Heart right ventricle (tissue), 16 donors: ENCODE measurements at regions not wholly inside any gene's neighbourhood (a gene's known extent, or its start where the extent isn't known, plus 50 kb on each side); places are given as distances from the start of the nearest gene placed in this dataset.
"Not testable (repeated sequence)": the region's sequence is repeated elsewhere in the genome, so short reads cannot be mapped to it uniquely, and the experiment has no call there.

Experiments
- ATAC-seq, 8 donors: fragments of 200-7000 bp; cut with Tn5 transposase; one replicate each; pipeline ENCODE4 v1.9.1; 2020; ENCODE audit warnings: mild to moderate bottlenecking in 8 of 8, moderate library complexity in 8 of 8, moderate number of reproducible peaks in 1 of 8
- DNase-seq, 2 donors: peaks; one replicate each; pipeline ENCODE4 v3.0.0-alpha.2; 2020
- H3K27ac ChIP-seq, 10 donors: fragments of 200-600 bp; sonication (generic) in 2 of 10; one replicate each; pipeline versions ENCODE4 v1.5.0 to v1.8.0; 2020 to 2022; ENCODE audit warnings: mild to moderate bottlenecking in 3 of 10
- H3K27me3 ChIP-seq, 7 donors: fragments of 200-600 bp; one replicate each; pipeline ENCODE4 v1.8.0; 2021 to 2022; ENCODE audit warnings: mild to moderate bottlenecking in 2 of 7
- H3K36me3 ChIP-seq, 9 donors: fragments of 200-600 bp; sonication (generic) in 1 of 9; one replicate each; pipeline versions ENCODE4 v1.5.0 to v1.8.0; 2020 to 2022; ENCODE audit warnings: mild to moderate bottlenecking in 2 of 9
- H3K4me1 ChIP-seq, 9 donors: fragments of 200-600 bp; sonication (generic) in 1 of 9; one replicate each; pipeline versions ENCODE4 v1.5.0 to v1.8.0; 2020 to 2022; ENCODE audit warnings: mild to moderate bottlenecking in 4 of 9
- H3K4me3 ChIP-seq, 10 donors: fragments of 200-600 bp; sonication (generic) in 2 of 10; one replicate each; pipeline versions ENCODE4 v1.5.0 to v1.8.0; 2020 to 2022; ENCODE audit warnings: mild to moderate bottlenecking in 7 of 10, moderate library complexity in 2 of 10
- H3K9me3 ChIP-seq, 11 donors: fragments of 200-600 bp in 10 of 11; sonication (generic) in 2 of 11; one replicate each; pipeline versions ENCODE4 v1.5.0 to v1.8.0; 2013 to 2022; ENCODE audit warnings: mild to moderate bottlenecking in 2 of 11, control low read depth in 1 of 11, moderate library complexity in 1 of 11
- CTCF ChIP-seq, 9 donors: fragments of 200-600 bp; sonication (generic) in 2 of 9; IDR thresholded peaks; one replicate each; pipeline versions ENCODE4 v1.5.0 to v1.8.0; 2021 to 2022; ENCODE audit warnings: antibody characterized with exemption in 9 of 9, mild to moderate bottlenecking in 5 of 9, moderate library complexity in 1 of 9
- WGBS, 2 donors: extraction: QIAGEN DNeasy Blood & Tissue Kit; methylation state at CpG; one replicate each; pipeline ENCODE4 v1.1.7; 2013; ENCODE audit warnings: inconsistent platforms in 1 of 2; 5-methylcytosine and 5-hydroxymethylcytosine counted together
- intact Hi-C, 10 donors: fragments of 100-400 bp; cut with DNase I; formaldehyde crosslinking; loops; one replicate each; pipeline versions ENCODE4 v1.11.1 to v1.14.2; 2022
- donor health status: Arrhythmogenic right ventricular cardiomyopathy.
- donor health status: ischemic (EF 13 %, LVEDD 7.1; RV severe dilation, severe dysfunction).
- donor health status: healthy with polysubstance abuse.
- donor health status: DM: no; HTN: yes; CAD: no.
- donor health status: DM: no; HTN: no; CAD: no.
- donor health status: ischemic (EF 25% LVEDD 6.9; RV normal size, moderate dysfunction).
- donor health status: ischemic (EF 25% LVEDD 5.7; RV mildly dilated, moderate dysfunction).
- donor health status: healthy.
- donor health status: DM: yes; HTN: yes; CAD: no.
- donor health status: Ischemic cardiomyopathy.
- donor health status: ischemic (EF 35%, LVEDD 5.7; RV mildly dilated, moderate dysfunction).
- donor health status: nonischemic (EF 11% LVEDD 7.7; RV severe dilation, severe dysfunction).
- donor health status: DM: yes; HTN: yes; CAD: no.
- donor health status: PGD.
- donor health status: ischemic (EF 29% LVEDD 5.4; RV normal size, mild dysfunction).
- donor health status: nonischemic (EF 23%, LVEDD 6.1; RV moderate dilation, normal function).

GRCh38 chr5:143593723-143594122 lies 190.2 kb upstream of the NR3C1 start:
- 96 to 97% methylated on average over 6 of the region's 6 CpGs for WGBS, 2 donors
- no peak for TF ChIP-seq CTCF (IDR thresholded peaks at IDR 0.05)
- ATAC-seq (no peak), DNase-seq (no peak)
- Histone ChIP-seq H3K4me1 (peaks cover 0 to 21% (median 6%) of the 10 kb centered on the region in 9 donors), H3K27ac (no peak overlapping the region), H3K9me3 (no peaks in the 10 kb centered on the region), H3K36me3 (no peaks in the 10 kb centered on the region), H3K27me3 (no peaks in the 10 kb centered on the region), H3K4me3 (no peak overlapping the region)
- intact Hi-C loops: no loop called here

GRCh38 chr5:143592648-143593047 lies 189.2 kb upstream of the NR3C1 start:
- Histone ChIP-seq H3K9me3 (no peaks in the 10 kb centered on the region), H3K27ac (no peak overlapping the region), H3K36me3 (no peaks in the 10 kb centered on the region), H3K4me3 (no peak overlapping the region), H3K4me1 (peaks cover 0 to 21% (median 6%) of the 10 kb centered on the region in 9 donors), H3K27me3 (no peaks in the 10 kb centered on the region)
- intact Hi-C loops: no loop called here
- DNase-seq: no peak
- ATAC-seq: peak in 1 of 8 donors; percentile 48
- TF ChIP-seq CTCF (IDR thresholded peaks at IDR 0.05): no peak
- 51 to 55% methylated on average over 4 of the region's 4 CpGs for WGBS, 2 donors

GRCh38 chr5:143588933-143589662 lies 185.6 kb upstream of the NR3C1 start:
- intact Hi-C loops: no loop called here
- TF ChIP-seq CTCF (IDR thresholded peaks at IDR 0.05): no peak
- ATAC-seq: no peak
- H3K4me3 ChIP-seq: no peak overlapping the region
- no peaks in the 10 kb centered on the region for H3K9me3 ChIP-seq
- peaks cover 0 to 26% (median 9%) of the 10 kb centered on the region in 9 donors for H3K4me1 ChIP-seq
- H3K36me3 ChIP-seq: no peaks in the 10 kb centered on the region
- no peaks in the 10 kb centered on the region for H3K27me3 ChIP-seq
- no peak for DNase-seq
- 79 to 80% methylated on average over 7 of the region's 7 CpGs for WGBS, 2 donors
- no peak overlapping the region for H3K27ac ChIP-seq

GRCh38 chr5:143588121-143588520 lies 184.6 kb upstream of the NR3C1 start:
- ATAC-seq, intact Hi-C loops, H3K36me3 ChIP-seq, H3K4me3 ChIP-seq, DNase-seq, H3K27me3 ChIP-seq, H3K27ac ChIP-seq, H3K9me3 ChIP-seq: not testable (repeated sequence)
- peaks cover 0 to 25% (median 12%) of the 10 kb centered on the region in 9 donors for H3K4me1 ChIP-seq
- WGBS, 2 donors: 72 to 92% methylated on average over 3 of the region's 3 CpGs

DNA sequence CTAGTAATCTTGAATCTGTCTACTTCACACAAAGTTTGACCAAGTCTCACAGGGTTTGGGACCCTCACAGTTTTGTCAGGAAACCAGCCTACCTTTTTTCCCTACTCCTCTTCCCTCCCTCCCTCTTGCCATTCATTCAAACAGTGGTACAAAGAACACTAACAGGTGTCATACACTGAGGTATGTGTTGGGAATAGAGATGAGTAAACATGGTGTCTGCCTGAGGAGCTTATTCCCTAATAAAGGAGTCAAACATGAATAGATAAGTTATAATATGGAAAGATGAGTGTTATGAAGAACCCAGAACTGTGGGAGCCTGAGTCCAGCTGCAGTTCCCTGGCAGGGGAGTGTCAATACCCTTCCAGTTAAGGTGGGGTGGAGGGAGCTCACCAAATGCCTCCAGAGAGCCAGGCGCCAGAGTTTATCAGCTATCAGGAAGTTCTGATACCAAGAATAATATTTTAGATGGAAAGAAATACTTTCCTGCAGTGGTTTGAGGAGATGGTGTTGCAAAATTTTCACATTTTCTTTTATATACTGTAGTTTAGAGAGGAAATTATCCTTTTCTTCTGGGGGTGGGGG lies 183.4 kb upstream of the NR3C1 start:
- TF ChIP-seq CTCF (IDR thresholded peaks at IDR 0.05): no peak
- peaks cover 0 to 23% (median 9%) of the 10 kb centered on the region in 9 donors for H3K4me1 ChIP-seq
- no peaks in the 10 kb centered on the region for H3K36me3 ChIP-seq
- no peak overlapping the region for H3K4me3 ChIP-seq
- 67 to 74% methylated on average over 1 of the region's 1 CpG for WGBS, 2 donors
- H3K27me3 ChIP-seq: no peaks in the 10 kb centered on the region
- ATAC-seq (no peak), DNase-seq (no peak)
- no peaks in the 10 kb centered on the region for H3K9me3 ChIP-seq
- intact Hi-C loops: no loop called here
- peak overlapping the region in 1 of 10 donors; percentile 8 for H3K27ac ChIP-seq
